Gastrocnemius medialis (tissue), 4 donors: ENCODE measurements at regions not wholly inside any gene's neighbourhood (a gene's known extent, or its start where the extent isn't known, plus 50 kb on each side); places are given as distances from the start of the nearest gene placed in this dataset.
"Not testable (repeated sequence)": the region's sequence is repeated elsewhere in the genome, so short reads cannot be mapped to it uniquely, and the experiment has no call there.

ENCODE experiments used
- ATAC-seq, 2 donors: fragments of 150-250 bp; one replicate each; pipeline ENCODE4 v1.9.1; 2016
- DNase-seq, 2 donors: peaks; one replicate each; pipeline ENCODE4 v3.0.0-alpha.2; 2019
- H3K27ac ChIP-seq, 4 donors: fragments of 200-600 bp; sonication (generic); 1 replicate in 1 of 4; 2 replicates in 3 of 4; pipeline ENCODE4 v1.5.1; 2016 to 2018; ENCODE audit warnings: mild to moderate bottlenecking in 2 of 4, moderate library complexity in 1 of 4
- H3K27me3 ChIP-seq, 3 donors: fragments of 200-600 bp; sonication (generic) in 2 of 3; 1 replicate in 1 of 3; 2 replicates in 2 of 3; pipeline versions ENCODE4 v1.5.1 to v1.6.0; 2016 to 2019; ENCODE audit warnings: mild to moderate bottlenecking in 1 of 3, moderate library complexity in 1 of 3
- H3K36me3 ChIP-seq, 2 donors: fragments of 200-600 bp; sonication (generic) in 1 of 2; one replicate each; pipeline ENCODE4 v1.5.1; 2017 to 2018
- H3K4me1 ChIP-seq, 2 donors: fragments of 200-600 bp; sonication (generic) in 1 of 2; one replicate each; pipeline ENCODE4 v1.5.1; 2016 to 2017; ENCODE audit warnings: mild to moderate bottlenecking in 2 of 2
- H3K4me3 ChIP-seq, 4 donors: fragments of 200-600 bp; sonication (generic) in 3 of 4; 1 replicate in 1 of 4; 2 replicates in 3 of 4; pipeline ENCODE4 v1.5.1; 2016 to 2019; ENCODE audit warnings: mild to moderate bottlenecking in 2 of 4
- H3K9me3 ChIP-seq, 3 donors: fragments of 200-600 bp; sonication (generic) in 2 of 3; 1 replicate in 1 of 3; 2 replicates in 2 of 3; pipeline ENCODE4 v1.5.1; 2016 to 2019
- POLR2A ChIP-seq, 2 donors: fragments of 450-650 bp; IDR thresholded peaks; one replicate each; pipeline ENCODE4 v1.6.1; 2017; ENCODE audit warnings: antibody characterized with exemption in 2 of 2, mild to moderate bottlenecking in 2 of 2, moderate library complexity in 2 of 2
- in situ Hi-C, 4 donors: fragments of 200-750 bp; cut with MboI; loops; one replicate each; pipeline versions ENCODE4 v1.15.0 to v1.8.0; 2017; ENCODE audit warnings: low sequenced_read_pairs in 4 of 4
- intact Hi-C: fragments of 100-400 bp; cut with DNase I; formaldehyde crosslinking; loops from one replicate; pipeline ENCODE4 v1.15.1; 2023; ENCODE audit warnings: low total_unique reads
- TF ChIP-seq, protein P1 (sequence below), 5 experiments: fragments of 450-650 bp in 3 of 5; fragments of 200-600 bp in 2 of 5; sonication (generic) in 2 of 5; IDR thresholded peaks in 4 of 5; conservative IDR thresholded peaks in 1 of 5; 1 replicate in 4 of 5; 2 replicates in 1 of 5; pipeline ENCODE4 v1.5.1; 2016 to 2019; ENCODE audit warnings: antibody characterized with exemption in 5 of 5, mild to moderate bottlenecking in 3 of 5, moderate library complexity in 3 of 5

DNA sequence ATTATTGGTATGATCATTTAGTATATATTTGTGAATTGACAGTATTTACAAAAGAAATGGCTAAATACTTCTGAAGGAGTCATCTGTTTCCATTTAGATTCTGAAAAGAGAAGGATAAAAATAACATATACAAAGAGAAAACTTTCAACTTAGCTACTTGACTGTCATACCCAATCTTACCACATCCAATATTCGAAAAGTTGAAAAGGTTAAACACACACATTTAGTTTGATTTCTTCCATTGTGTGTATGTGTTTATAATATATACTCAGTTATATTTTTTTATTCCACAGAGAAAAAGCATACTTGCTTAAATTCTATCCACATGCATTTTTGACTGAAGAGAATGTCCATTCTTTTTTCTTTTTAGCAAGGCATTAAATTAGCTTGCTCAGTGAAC lies 470.7 kb downstream of the TFEC start:
- H3K9me3 ChIP-seq = no peaks in the 10 kb centered on the region
- H3K4me3 ChIP-seq = no peak overlapping the region
- in situ Hi-C loops = no loop called here
- H3K27me3 ChIP-seq = no peaks in the 10 kb centered on the region
- no peaks in the 10 kb centered on the region for H3K36me3 ChIP-seq
- ATAC-seq (no peak), DNase-seq (no peak)
- H3K27ac ChIP-seq = no peak overlapping the region
- intact Hi-C loops = no loop called here
- no peaks in the 10 kb centered on the region for H3K4me1 ChIP-seq
- TF ChIP-seq, protein P1, sequence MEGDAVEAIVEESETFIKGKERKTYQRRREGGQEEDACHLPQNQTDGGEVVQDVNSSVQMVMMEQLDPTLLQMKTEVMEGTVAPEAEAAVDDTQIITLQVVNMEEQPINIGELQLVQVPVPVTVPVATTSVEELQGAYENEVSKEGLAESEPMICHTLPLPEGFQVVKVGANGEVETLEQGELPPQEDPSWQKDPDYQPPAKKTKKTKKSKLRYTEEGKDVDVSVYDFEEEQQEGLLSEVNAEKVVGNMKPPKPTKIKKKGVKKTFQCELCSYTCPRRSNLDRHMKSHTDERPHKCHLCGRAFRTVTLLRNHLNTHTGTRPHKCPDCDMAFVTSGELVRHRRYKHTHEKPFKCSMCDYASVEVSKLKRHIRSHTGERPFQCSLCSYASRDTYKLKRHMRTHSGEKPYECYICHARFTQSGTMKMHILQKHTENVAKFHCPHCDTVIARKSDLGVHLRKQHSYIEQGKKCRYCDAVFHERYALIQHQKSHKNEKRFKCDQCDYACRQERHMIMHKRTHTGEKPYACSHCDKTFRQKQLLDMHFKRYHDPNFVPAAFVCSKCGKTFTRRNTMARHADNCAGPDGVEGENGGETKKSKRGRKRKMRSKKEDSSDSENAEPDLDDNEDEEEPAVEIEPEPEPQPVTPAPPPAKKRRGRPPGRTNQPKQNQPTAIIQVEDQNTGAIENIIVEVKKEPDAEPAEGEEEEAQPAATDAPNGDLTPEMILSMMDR (IDR thresholded peaks at IDR 0.05 in 4 of 5, conservative IDR thresholded peaks at IDR 0.05 in 1 of 5) = no peak
- TF ChIP-seq POLR2A (IDR thresholded peaks at IDR 0.05) = no peak

DNA sequence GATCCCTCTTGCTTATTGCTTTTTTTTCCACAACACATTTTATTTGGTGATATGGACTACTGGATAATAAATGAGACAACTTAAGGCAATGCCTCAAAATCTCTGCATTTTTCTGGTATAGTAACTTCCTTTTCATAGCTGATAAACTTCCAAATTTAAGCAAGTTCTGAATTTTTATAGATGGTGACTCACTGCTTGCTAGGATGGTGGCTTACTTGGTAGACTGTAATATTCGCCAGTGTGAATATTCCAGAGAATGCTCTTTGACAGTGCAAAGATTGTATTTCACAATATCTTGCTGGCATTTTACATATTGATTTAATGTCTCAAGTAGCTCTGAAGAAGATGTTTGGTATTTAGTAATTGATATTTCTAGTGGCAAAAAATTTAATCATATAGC lies 472.4 kb downstream of the TFEC start:
- Histone ChIP-seq H3K27ac (no peak overlapping the region), H3K36me3 (no peaks in the 10 kb centered on the region), H3K4me3 (no peak overlapping the region), H3K4me1 (no peaks in the 10 kb centered on the region), H3K9me3 (no peaks in the 10 kb centered on the region), H3K27me3 (no peaks in the 10 kb centered on the region)
- TF ChIP-seq, protein P1 (IDR thresholded peaks at IDR 0.05 in 4 of 5, conservative IDR thresholded peaks at IDR 0.05 in 1 of 5) = no peak
- no peak for TF ChIP-seq POLR2A (IDR thresholded peaks at IDR 0.05)
- ATAC-seq = no peak
- no peak for DNase-seq
- in situ Hi-C loops = no loop called here
- intact Hi-C loops = no loop called here

DNA sequence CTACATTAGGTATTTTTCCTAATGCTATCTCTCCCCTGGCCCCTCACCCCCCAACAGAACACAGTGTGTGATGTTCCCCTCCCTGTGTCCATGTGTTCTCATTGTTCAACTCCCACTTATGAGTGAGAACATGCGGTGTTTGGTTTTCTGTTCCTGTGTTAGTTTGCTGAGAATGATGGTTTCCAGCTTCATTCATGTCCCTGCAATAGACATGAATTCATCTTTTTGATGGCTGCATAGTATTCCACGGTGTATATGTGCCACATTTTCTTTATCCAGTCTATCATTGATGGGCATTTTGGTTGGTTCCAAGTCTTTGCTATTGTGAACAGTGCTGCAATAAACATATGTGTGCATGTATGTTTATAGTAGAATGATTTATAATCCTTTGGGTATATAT lies 473.3 kb downstream of the TFEC start:
- intact Hi-C loops, in situ Hi-C loops: not testable (repeated sequence)

DNA sequence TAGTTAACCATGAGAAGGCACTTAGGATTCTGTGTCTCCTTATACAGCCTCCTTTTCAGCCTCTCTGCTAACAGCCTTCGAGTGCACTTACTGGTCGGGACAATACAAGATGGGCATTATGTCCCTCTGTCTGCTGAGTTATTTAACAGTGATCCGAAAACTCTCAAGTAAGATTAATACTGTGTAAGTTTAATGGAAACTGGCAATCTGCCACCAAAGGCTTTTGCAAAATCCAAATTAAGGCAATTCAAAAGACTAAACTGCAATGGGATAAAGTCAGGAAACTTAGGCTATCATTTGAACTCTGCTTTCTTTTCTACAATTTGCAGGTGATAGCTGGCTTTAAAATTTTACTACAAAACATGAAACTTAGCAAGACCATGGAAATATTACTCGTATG lies 477.8 kb downstream of the TFEC start:
- intact Hi-C loops (no loop called here), in situ Hi-C loops (no loop called here)
- ATAC-seq = no peak
- DNase-seq = no peak
- Histone ChIP-seq H3K9me3 (no peaks in the 10 kb centered on the region), H3K27ac (no peak overlapping the region), H3K4me1 (no peaks in the 10 kb centered on the region), H3K36me3 (no peaks in the 10 kb centered on the region), H3K4me3 (no peak overlapping the region), H3K27me3 (no peaks in the 10 kb centered on the region)
- TF ChIP-seq POLR2A (IDR thresholded peaks at IDR 0.05) = no peak
- TF ChIP-seq, protein P1 (IDR thresholded peaks at IDR 0.05 in 4 of 5, conservative IDR thresholded peaks at IDR 0.05 in 1 of 5) = no peak

More for the DNA sequence above, 473.3 kb downstream of the TFEC start:
- not testable (repeated sequence) for H3K27me3 ChIP-seq, H3K4me3 ChIP-seq, DNase-seq, ATAC-seq, H3K27ac ChIP-seq, H3K9me3 ChIP-seq, H3K4me1 ChIP-seq, H3K36me3 ChIP-seq

DNA sequence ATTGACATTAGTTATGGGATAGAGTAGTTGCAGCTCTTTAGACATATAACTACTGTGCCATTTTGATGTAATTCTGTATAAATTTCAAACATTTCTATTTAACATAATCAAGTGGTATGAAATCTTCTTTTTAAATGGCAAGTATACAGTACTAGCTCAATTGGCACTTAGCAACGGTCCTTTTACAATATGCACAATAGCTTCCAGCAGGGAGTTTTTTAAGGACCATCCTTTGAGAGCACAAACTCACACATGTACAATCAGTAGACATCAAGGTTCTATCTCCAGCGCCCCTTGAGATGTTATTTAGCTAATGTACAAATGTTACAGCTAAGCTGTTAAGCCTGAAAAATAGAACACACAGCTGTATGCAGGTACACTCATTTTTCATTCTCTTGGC lies 480.7 kb downstream of the TFEC start:
- Histone ChIP-seq H3K4me1 (no peaks in the 10 kb centered on the region), H3K9me3 (no peaks in the 10 kb centered on the region), H3K4me3 (no peak overlapping the region), H3K36me3 (no peaks in the 10 kb centered on the region), H3K27ac (no peak overlapping the region), H3K27me3 (no peaks in the 10 kb centered on the region)
- in situ Hi-C loops = no loop called here
- intact Hi-C loops = no loop called here
- DNase-seq (no peak), ATAC-seq (no peak)
- TF ChIP-seq POLR2A (IDR thresholded peaks at IDR 0.05) = no peak
- TF ChIP-seq, protein P1 (IDR thresholded peaks at IDR 0.05 in 4 of 5, conservative IDR thresholded peaks at IDR 0.05 in 1 of 5) = no peak
